ENCODE measurements at regions not wholly inside any gene's neighbourhood (a gene's known extent, or its start where the extent isn't known, plus 50 kb on each side); places are given as distances from the start of the nearest gene placed in this dataset.
"Not testable (repeated sequence)": the region's sequence is repeated elsewhere in the genome, so short reads cannot be mapped to it uniquely, and the experiment has no call there.

GRCh38 chr10:42177793-42178689 lies 460.3 kb downstream of the ZNF33B start:
- DNase-seq = peak; percentile 8 to 35

- no peak for DNase-seq
Measured at GRCh38 chr10:42177077-42177792, 461.1 kb downstream of the ZNF33B start.

- no peak for DNase-seq
Measured at GRCh38 chr10:42150428-42151061, 487.8 kb downstream of the ZNF33B start.

- no peak for DNase-seq
Measured at GRCh38 chr10:42149722-42150427, 488.5 kb downstream of the ZNF33B start.

- no peak for DNase-seq
Measured at GRCh38 chr10:42149027-42149700, 489.2 kb downstream of the ZNF33B start.

- DNase-seq = not testable (repeated sequence)
Measured at GRCh38 chr10:42146165-42146564, 492.2 kb downstream of the ZNF33B start.

GRCh38 chr10:42138023-42138422 lies 500.3 kb downstream of the ZNF33B start:
- DNase-seq = not testable (repeated sequence)

GRCh38 chr10:42113158-42113450 lies 525.3 kb downstream of the ZNF33B start:
- no peak for DNase-seq

- DNase-seq = no peak
Measured at GRCh38 chr10:42112331-42113157, 525.8 kb downstream of the ZNF33B start.

GRCh38 chr10:42111661-42112330 lies 526.6 kb downstream of the ZNF33B start:
- no peak for DNase-seq

- DNase-seq = no peak
Measured at GRCh38 chr10:42111076-42111475, 527.3 kb downstream of the ZNF33B start.
